GM12873 (cell line): ENCODE measurements at regions not wholly inside any gene's neighbourhood (a gene's known extent, or its start where the extent isn't known, plus 50 kb on each side); places are given as distances from the start of the nearest gene placed in this dataset.

ENCODE experiments used
- CTCF ChIP-seq: IDR thresholded peaks from 2 replicates; pipeline ENCODE4 v1.5.1; 2012; ENCODE audit warnings: low read depth, mild to moderate bottlenecking, moderate library complexity, low read length, control low read depth; ENCODE audit not compliant: insufficient read depth; ENCODE audit errors: missing control alignments

- TF ChIP-seq CTCF: no peak
These were observed 308.3 kb upstream of the AJAP1 start for GRCh38 chr1:4346131-4346530.

GRCh38 chr1:4351453-4351852, 303.0 kb upstream of the AJAP1 start:
- TF ChIP-seq CTCF: no peak

GRCh38 chr1:4353090-4353856, 301.1 kb upstream of the AJAP1 start:
- TF ChIP-seq CTCF: no peak

GRCh38 chr1:4355839-4356238, 298.6 kb upstream of the AJAP1 start:
- TF ChIP-seq CTCF: no peak

GRCh38 chr1:4362314-4363044, 291.9 kb upstream of the AJAP1 start:
- TF ChIP-seq CTCF: no peak

GRCh38 chr1:4366091-4366490, 288.3 kb upstream of the AJAP1 start:
- TF ChIP-seq CTCF: no peak

GRCh38 chr1:4367230-4367777, 287.1 kb upstream of the AJAP1 start:
- TF ChIP-seq CTCF: no peak
